HG02938 (cell line): ENCODE measurements at regions not wholly inside any gene's neighbourhood (a gene's known extent, or its start where the extent isn't known, plus 50 kb on each side); places are given as distances from the start of the nearest gene placed in this dataset.

Experiments used
- ATAC-seq: cut with Tn5 transposase; IDR thresholded peaks from one replicate; pipeline ENCODE4 v1.9.1; 2021; ENCODE audit warnings: mild to moderate bottlenecking, moderate library complexity; ENCODE audit not compliant: unreplicated experiment

DNA sequence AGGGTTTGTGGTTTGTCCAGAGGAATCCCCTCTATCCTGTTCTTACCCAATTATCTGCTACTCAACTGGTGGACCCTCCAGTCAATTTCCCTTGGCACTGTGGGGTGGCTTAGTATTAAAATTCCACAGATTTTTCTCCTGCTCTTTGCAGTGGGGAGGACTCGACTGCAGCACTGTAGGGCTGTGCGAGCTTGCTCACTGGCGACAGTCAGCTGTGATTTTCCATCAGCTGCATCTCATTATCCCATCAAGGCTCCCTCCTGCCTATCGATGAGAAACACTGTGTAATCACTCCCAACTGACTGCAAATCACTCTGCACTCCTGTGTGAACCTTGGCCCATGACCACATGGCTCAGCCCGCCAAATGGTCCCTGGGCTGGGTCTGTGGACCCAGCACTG, 90.5 kb upstream of the MAF start:
- no peak for ATAC-seq

DNA sequence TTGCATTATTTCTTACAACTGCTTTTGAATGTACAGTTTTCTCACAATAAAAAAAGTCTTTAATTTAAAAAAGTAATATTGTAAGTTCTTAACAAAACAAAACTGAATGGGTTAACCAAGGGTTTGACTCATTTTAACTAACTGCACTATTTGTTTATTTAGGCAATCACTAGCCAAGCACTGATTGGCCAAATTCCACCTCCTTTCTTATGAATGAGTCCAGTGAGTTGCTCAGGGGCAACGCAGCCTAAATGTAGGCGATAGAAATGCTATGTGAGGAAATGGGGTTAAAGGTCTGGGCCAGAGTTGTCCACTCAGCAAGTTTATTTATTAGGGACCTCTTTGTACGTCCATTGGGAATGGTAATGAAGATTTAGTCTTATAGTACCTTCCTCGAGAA, 89.6 kb upstream of the MAF start:
- ATAC-seq = no peak

GRCh38 chr16:79687249-79688130, 87.0 kb upstream of the MAF start:
- ATAC-seq = no peak

DNA sequence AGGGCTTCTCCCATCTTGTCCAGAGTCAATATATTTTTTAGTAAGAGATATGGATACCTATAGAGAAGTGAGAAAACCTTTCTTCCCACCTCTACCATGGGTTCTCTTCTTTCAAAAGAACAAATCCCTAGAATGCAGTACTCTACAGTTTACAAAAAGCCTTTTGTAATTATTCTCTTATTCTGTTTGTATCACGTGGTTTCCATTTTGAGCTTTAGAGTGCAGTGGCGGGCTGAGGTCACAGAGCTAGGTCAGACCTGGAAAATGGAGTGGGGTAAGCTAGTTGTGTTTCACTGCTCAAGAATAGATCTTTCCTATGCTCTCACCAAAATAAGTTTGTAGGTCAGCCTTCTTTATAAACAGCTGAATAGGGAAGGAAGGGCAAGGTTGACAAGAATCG, 85.3 kb upstream of the MAF start:
- no peak for ATAC-seq

GRCh38 chr16:79679334-79679733, 78.8 kb upstream of the MAF start:
- no peak for ATAC-seq

DNA sequence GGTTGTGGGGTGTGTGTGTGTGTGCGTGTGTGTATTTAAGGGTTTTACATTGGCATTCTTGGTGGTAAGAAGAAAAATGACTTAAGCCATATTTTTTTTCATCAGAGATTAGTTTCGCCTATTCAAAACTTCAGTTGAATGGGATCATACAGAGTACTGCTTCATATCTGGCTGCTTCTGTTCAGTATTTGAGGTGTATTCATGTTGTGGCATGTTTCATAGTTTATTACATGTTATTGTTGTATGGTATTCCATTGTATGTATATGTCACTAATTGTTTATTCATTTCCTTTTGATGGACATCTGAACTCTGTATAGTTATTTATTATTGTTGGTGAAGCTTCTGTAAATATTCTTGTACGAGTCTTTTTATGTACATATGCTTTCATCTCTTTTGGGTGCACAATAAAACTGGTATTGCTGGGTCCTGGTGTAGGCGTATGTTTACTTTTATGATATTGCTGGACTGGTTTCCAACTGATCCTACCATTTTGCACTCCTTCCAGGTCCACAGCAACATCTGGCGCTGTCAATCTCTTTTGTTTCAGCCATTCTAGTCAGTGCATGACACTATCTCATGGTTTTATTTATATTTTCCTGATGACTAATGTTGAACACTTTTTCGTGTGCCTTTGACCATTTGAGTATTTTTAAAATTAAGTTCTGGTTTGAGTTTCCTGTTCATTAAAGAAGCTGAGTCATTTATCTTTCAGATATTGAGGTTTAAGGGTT, 77.4 kb upstream of the MAF start:
- no peak for ATAC-seq

GRCh38 chr16:79673635-79674034, 73.1 kb upstream of the MAF start:
- ATAC-seq = no peak

- no peak for ATAC-seq
These were observed 72.0 kb upstream of the MAF start for GRCh38 chr16:79672524-79672923.

DNA sequence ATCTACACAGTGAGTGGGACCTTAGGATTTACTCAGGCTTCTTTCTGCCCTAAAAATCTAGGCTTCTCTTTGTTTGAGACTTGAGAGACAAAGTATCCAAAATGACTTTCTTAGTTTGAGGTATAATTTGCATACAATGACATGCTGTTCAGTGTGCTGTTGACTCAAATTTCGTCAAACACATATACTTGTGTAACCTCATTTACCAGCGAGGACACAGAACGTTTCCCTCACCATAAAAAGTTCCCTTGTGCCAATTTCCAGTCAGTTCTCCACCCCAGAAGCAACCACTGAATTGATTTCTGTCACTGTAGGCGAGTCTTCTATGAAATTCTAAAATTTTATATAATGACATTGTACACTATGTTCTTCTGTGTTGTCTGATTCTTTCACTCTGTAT, 68.0 kb upstream of the MAF start:
- ATAC-seq = no peak

DNA sequence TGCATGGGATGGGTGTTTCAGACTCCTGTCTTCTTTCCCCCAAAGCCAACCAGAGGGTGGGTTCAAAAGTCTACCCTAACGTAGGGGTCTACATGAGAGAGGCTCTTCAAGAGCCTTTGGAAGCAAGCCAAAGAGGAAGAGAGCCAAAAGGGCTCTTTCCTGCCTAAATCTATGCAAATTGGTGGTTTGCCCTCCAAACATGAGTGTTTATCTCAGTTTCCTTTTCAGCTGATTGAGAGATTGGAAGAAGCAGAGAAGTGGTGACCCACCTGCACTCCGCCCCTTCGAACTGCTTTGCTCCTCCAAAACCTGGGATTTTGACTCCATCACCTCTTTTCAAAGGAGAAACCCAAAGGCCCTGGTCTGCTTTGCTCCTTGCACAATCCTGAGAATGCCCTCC, 65.4 kb upstream of the MAF start:
- ATAC-seq = no peak

DNA sequence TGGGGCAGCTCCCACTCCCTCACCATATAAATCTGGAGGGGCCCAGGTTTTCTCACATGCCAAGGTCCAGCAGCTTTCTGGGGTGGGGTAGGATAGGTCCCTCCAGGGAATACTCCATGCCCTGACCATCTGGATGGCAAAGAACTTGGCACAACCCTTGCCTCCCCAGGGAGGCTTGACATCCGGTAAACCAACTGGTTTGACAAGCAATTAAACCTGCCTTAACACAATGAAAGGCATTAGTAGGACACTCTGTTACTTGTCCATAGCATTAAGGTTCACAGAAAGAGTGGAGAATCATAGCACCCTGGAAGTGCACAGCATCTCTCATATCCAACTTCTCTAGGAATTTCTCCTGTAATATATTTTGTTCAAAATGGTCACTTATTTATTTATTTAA, 63.9 kb upstream of the MAF start:
- no peak for ATAC-seq

DNA sequence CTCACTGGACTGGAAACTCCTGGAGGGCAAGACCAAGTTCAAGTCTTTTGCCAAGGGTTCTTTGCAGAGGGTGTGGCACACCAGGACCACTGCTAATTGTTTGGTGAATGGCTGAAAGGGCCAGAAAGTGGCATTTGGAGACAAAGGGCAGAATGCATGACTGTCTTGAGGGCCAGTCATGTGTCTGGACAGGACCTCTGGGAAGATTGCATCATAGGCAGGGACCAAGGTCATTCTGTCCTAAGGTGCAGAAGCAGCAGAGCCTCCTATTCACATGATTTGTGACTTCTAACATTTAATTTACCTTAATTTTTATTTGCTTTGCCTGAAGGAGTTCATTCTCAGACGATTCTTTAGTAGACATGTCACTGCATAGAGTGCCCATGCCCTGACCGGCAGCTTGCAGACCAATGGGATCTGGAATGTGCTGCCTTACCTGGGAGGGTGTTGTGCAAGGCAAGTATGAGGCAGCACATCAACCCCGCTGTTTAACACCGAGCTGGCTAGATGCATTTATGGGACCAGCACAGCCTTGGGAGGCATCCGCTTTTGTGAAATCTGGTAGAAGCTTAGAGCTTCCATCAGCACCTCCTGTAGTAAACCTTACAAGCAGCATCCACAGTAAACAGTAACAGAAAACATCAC, 62.3 kb upstream of the MAF start:
- ATAC-seq = no peak

GRCh38 chr16:79662122-79662521, 61.6 kb upstream of the MAF start:
- ATAC-seq = no peak

DNA sequence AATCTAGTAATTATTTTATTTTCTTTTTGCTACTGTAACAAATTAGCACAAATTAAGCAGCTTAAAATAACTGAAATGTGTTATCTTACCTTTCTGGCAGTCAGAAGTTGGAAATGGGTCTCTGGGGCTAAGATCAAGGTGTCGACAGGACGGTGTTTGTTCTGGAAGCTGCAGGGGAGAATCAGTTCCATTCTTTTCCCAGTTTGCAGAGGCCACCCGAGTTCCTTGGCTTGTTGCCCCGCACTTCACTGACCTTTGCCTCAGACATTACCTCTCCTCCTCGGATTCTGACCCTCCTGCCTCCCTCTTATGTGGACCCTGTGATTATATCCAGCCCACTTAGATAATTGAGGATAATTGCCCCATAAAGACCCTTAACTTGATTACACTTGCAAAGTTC, 61.0 kb upstream of the MAF start:
- ATAC-seq = no peak

DNA sequence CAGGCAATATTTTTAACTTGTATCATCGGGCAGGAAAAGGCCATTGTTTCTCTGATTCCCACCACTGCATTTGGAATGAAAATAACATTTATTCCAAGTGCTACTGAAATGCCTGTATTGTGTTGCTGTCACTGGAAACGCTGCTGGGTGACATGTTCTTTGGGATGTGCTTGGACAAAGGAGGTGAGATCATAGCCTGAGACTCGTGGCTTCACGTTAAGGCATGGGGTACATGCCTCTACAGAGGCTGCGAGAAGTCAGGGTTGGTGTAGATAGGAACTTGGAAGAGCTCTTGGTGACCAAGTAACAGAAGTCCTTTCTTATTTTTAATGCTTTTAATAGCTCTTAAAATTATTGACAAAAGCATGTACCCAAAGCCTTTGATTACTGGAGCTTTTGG, 58.8 kb upstream of the MAF start:
- no peak for ATAC-seq

GRCh38 chr16:79658301-79659033, 57.9 kb upstream of the MAF start:
- no peak for ATAC-seq

GRCh38 chr16:79656553-79657115, 56.1 kb upstream of the MAF start:
- ATAC-seq = no peak

DNA sequence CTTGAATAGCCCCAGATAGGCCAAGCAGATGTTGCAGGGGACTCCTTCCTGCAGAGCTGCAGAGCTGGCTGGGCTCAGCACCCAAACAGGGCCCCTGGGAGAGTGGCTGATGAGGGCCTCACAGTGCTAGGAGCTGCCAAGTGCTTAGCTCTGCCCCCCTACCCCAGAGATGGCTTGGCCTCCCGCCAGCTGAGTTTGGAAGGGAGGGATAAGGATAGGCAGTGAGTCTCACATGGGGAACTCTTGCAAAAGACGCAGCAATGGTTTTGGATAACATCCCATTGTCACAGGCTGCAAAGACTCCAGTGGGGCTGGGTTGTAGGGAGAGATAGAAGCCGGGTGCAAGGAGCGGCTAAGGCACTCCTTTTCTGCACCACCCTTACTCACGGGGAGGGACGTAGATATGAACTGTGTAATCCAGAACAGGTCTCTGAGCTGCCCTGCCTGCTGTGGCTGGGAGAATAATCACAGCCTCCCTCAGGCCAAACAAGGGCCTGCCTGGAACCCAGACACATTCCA, 52.9 kb upstream of the MAF start:
- no peak for ATAC-seq

DNA sequence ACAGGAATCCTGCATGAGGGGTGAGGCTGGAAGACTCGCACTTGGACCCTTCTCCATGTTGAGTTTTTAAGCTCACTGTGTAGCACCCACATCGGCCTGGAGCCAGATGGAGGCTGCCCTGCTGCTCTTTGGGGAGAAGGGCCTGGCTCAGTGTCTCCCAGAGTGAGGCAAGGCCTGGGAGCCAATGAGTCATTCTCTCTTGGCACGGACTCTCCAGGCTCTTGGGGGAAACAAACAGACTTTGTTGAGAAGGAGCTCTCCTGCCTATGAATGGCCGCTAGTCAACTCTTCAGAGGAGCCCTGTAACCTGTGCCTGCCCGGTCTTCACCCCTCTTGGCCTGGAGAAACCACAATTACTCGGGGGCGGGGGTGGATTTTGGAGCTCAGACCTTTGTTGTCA, 50.8 kb upstream of the MAF start:
- no peak for ATAC-seq
